Ishikawa (cell line): ENCODE measurements at regions not wholly inside any gene's neighbourhood (a gene's known extent, or its start where the extent isn't known, plus 50 kb on each side); places are given as distances from the start of the nearest gene placed in this dataset.

Experiments
- CREB1 ChIP-seq: IDR thresholded peaks from 2 replicates; pipeline ENCODE4 v1.6.1; 2012; ENCODE audit warnings: low read depth
- EP300 ChIP-seq: IDR thresholded peaks from 2 replicates; pipeline ENCODE4 v1.6.1; 2012; ENCODE audit warnings: borderline replicate concordance
- FOXM1 ChIP-seq: IDR thresholded peaks from 2 replicates; pipeline ENCODE4 v1.6.1; 2012; ENCODE audit warnings: low read depth, borderline replicate concordance
- MAX ChIP-seq: IDR thresholded peaks from 2 replicates; pipeline ENCODE4 v1.6.1; 2012
- NFIC ChIP-seq: IDR thresholded peaks from 2 replicates; pipeline ENCODE4 v1.6.1; 2012
- RAD21 ChIP-seq: IDR thresholded peaks from 2 replicates; pipeline ENCODE4 v1.6.1; 2012; ENCODE audit warnings: low read depth
- TAF1 ChIP-seq: IDR thresholded peaks from 2 replicates; pipeline ENCODE4 v1.6.1; 2012; ENCODE audit warnings: low read depth, mild to moderate bottlenecking
- TCF12 ChIP-seq: IDR thresholded peaks from 2 replicates; pipeline ENCODE4 v1.6.1; 2012; ENCODE audit warnings: low read depth
- TEAD4 ChIP-seq: IDR thresholded peaks from 2 replicates; pipeline ENCODE4 v1.6.1; 2012
- USF1 ChIP-seq: IDR thresholded peaks from 2 replicates; pipeline ENCODE4 v1.6.1; 2012
- YY1 ChIP-seq: IDR thresholded peaks from 2 replicates; pipeline ENCODE4 v1.6.1; 2012; ENCODE audit warnings: low read depth

GRCh38 chr2:129765678-129766351 is 213.7 kb upstream of the RAB6C start:
- TF ChIP-seq TCF12 (no peak), TAF1 (no peak), MAX (no peak), EP300 (no peak), TEAD4 (no peak), RAD21 (no peak), NFIC (no peak), YY1 (no peak), USF1 (no peak), FOXM1 (no peak), CREB1 (no peak)
